GM12878 (cell line): ENCODE measurements at regions not wholly inside any gene's neighbourhood (a gene's known extent, or its start where the extent isn't known, plus 50 kb on each side); places are given as distances from the start of the nearest gene placed in this dataset.

Source experiments
- ATAC-seq: fragments of 200-7000 bp; cut with Tn5 transposase; 3 replicates; pipeline ENCODE4 v1.9.1; 2020; ENCODE audit warnings: mild to moderate bottlenecking, moderate library complexity
- BruUV-seq: library from RNA; stranded (reverse); fragments of 400-500 nt; replicated peaks from 2 replicates; lab custom pipeline; 2021; lab: Mats Ljungman, UMichigan
- CTCF ChIA-PET: fragments of 300-600 bp; sonication (Branson Sonifier 250); formaldehyde crosslinking; extraction: SDS; loops from one replicate; lab custom pipeline; 2021; ENCODE audit warnings: inconsistent platforms; lab: Yijun Ruan, JAX
- POLR2A ChIA-PET: fragments of 350-600 bp; formaldehyde crosslinking; extraction: SDS; loops from one replicate; lab custom pipeline; 2021; ENCODE audit warnings: inconsistent platforms; lab: Charles Lee
- RAD21 ChIA-PET: fragments of 300-600 bp; sonication (Branson Sonifier 250); formaldehyde crosslinking; loops from one replicate; lab custom pipeline; 2023; ENCODE audit warnings: antibody characterized with exemption; ENCODE audit not compliant: unreplicated experiment; lab: Charles Lee
- SMC1A ChIA-PET: fragments of 300-600 bp; sonication (Branson Sonifier 250); formaldehyde crosslinking; loops from one replicate; lab custom pipeline; 2023; ENCODE audit not compliant: unreplicated experiment, uncharacterized antibody; lab: Charles Lee
- DNase-seq: peaks from one replicate; pipeline ENCODE4 v3.0.0-alpha.2; 2011; ENCODE audit warnings: low read depth, low spot score
- FAIRE-seq: peaks from 3 replicates; lab custom pipeline; 2011; peaks lifted over from hg19 to GRCh38; lab: Jason Lieb, UNC
- H2AFZ ChIP-seq: 2 replicates; pipeline ENCODE4 v1.6.0; 2011; ENCODE audit warnings: low read depth, low read length, control low read depth; ENCODE audit not compliant: control insufficient read depth
- H3K27ac ChIP-seq: 2 replicates; pipeline ENCODE4 v1.5.1; 2011; ENCODE audit warnings: control low read depth; ENCODE audit not compliant: control insufficient read depth, insufficient read depth
- H3K27me3 ChIP-seq, 2 experiments: replicated peaks in 1 of 2; 2 replicates each; pipeline versions ENCODE4 v1.6.0 to v1.6.1; 2011; ENCODE audit warnings: low read length in 1 of 2; ENCODE audit not compliant: control insufficient read depth in 2 of 2, insufficient read depth in 2 of 2
- H3K36me3 ChIP-seq, 2 experiments: 2 replicates each; pipeline ENCODE4 v1.5.1; 2011; ENCODE audit warnings: low read length in 1 of 2; ENCODE audit not compliant: control insufficient read depth in 2 of 2, insufficient read depth in 2 of 2
- H3K4me1 ChIP-seq: 2 replicates; pipeline ENCODE4 v1.6.1; 2011; ENCODE audit warnings: mild to moderate bottlenecking, low read length, moderate library complexity, mixed read lengths; ENCODE audit not compliant: control insufficient read depth, insufficient read depth
- H3K4me2 ChIP-seq: 2 replicates; pipeline ENCODE4 v1.6.0; 2011; ENCODE audit warnings: control low read depth; ENCODE audit not compliant: control insufficient read depth, insufficient read depth
- H3K4me3 ChIP-seq: fragments of 200-600 bp; sonication (generic); 2 replicates; pipeline ENCODE4 v1.5.1; 2016
- H3K79me2 ChIP-seq: 2 replicates; pipeline ENCODE4 v1.6.0; 2011; ENCODE audit warnings: low read length; ENCODE audit not compliant: control insufficient read depth, insufficient read depth
- H3K9ac ChIP-seq: 2 replicates; pipeline ENCODE4 v1.8.0; 2011; ENCODE audit warnings: low read length, control low read depth, mixed read lengths; ENCODE audit not compliant: control insufficient read depth, insufficient read depth
- H3K9me3 ChIP-seq: replicated peaks from 3 replicates; pipeline ENCODE4 v1.5.1; 2011; ENCODE audit warnings: mild to moderate bottlenecking, low read length; ENCODE audit not compliant: control insufficient read depth, insufficient read depth
- H4K20me1 ChIP-seq: 2 replicates; pipeline ENCODE4 v1.6.0; 2011; ENCODE audit not compliant: control insufficient read depth, insufficient read depth
- ASH2L ChIP-seq: fragments of 300-600, 200-600 bp; sonication (generic); IDR thresholded peaks from 2 replicates; pipeline ENCODE4 v1.6.1; 2017; ENCODE audit warnings: low read depth, mild to moderate bottlenecking, borderline replicate concordance
- CBX5 ChIP-seq: sonication (generic); IDR thresholded peaks from 2 replicates; pipeline ENCODE4 v1.6.1; 2016; ENCODE audit warnings: low read depth, moderate library complexity, mild to moderate bottlenecking, inconsistent platforms
- FOXM1 ChIP-seq: IDR thresholded peaks from 2 replicates; pipeline ENCODE4 v1.6.1; 2012; ENCODE audit warnings: low read depth, mild to moderate bottlenecking, inconsistent platforms, low read length, moderate library complexity
- IKZF2 ChIP-seq, 2 experiments: fragments of 450-650 bp; IDR thresholded peaks; 2 replicates each; pipeline ENCODE4 v1.6.1; 2017; ENCODE audit warnings: mild to moderate bottlenecking in 2 of 2, moderate library complexity in 2 of 2
- IRF4 ChIP-seq: IDR thresholded peaks from 2 replicates; pipeline ENCODE4 v1.6.1; 2011; ENCODE audit warnings: low read depth, low read length
- JUNB ChIP-seq: IDR thresholded peaks from 2 replicates; pipeline ENCODE4 v1.6.1; 2016; ENCODE audit warnings: antibody characterized with exemption, mild to moderate bottlenecking
- MEF2A ChIP-seq: IDR thresholded peaks from 2 replicates; pipeline ENCODE4 v1.6.1; 2011; ENCODE audit warnings: low read depth, mild to moderate bottlenecking, low read length, moderate library complexity; ENCODE audit not compliant: insufficient read depth
- MLLT1 ChIP-seq: fragments of 450-650 bp; IDR thresholded peaks from 2 replicates; pipeline ENCODE4 v1.6.1; 2016; ENCODE audit warnings: mild to moderate bottlenecking
- NBN ChIP-seq: fragments of 450-650 bp; IDR thresholded peaks from 2 replicates; pipeline ENCODE4 v1.6.1; 2016
- PAX8 ChIP-seq: fragments of 450-650 bp; IDR thresholded peaks from 2 replicates; pipeline ENCODE4 v1.6.1; 2017; ENCODE audit warnings: mild to moderate bottlenecking, moderate library complexity
- POLR2AphosphoS5 ChIP-seq: IDR thresholded peaks from 2 replicates; pipeline ENCODE4 v1.6.1; 2011; ENCODE audit warnings: mild to moderate bottlenecking, low read length, inconsistent platforms
- RELA ChIP-seq: fragments of 450-650 bp; IDR thresholded peaks from 2 replicates; pipeline ENCODE4 v1.8.0; 2014; ENCODE audit warnings: borderline replicate concordance; ENCODE audit not compliant: partially characterized antibody
- SMAD5 ChIP-seq: IDR thresholded peaks from 2 replicates; pipeline ENCODE4 v1.6.1; 2016; ENCODE audit warnings: antibody characterized with exemption, low read depth
- SP1 ChIP-seq: IDR thresholded peaks from one replicate; pipeline ENCODE4 v1.6.1; 2011; ENCODE audit warnings: low read depth, low read length
- SPI1 ChIP-seq: IDR thresholded peaks from 2 replicates; pipeline ENCODE4 v1.6.1; 2011; ENCODE audit warnings: low read depth, mild to moderate bottlenecking, low read length, moderate library complexity, borderline replicate concordance; ENCODE audit not compliant: insufficient read depth
- TARDBP ChIP-seq: IDR thresholded peaks from 2 replicates; pipeline ENCODE4 v1.6.1; 2016; ENCODE audit warnings: borderline replicate concordance
- TCF3 ChIP-seq: IDR thresholded peaks from 2 replicates; pipeline ENCODE4 v1.6.1; 2012; ENCODE audit warnings: low read depth, mild to moderate bottlenecking, low read length, borderline replicate concordance; ENCODE audit not compliant: insufficient read depth
- WGBS: methylation state at CpG from one replicate; pipeline ENCODE4 v1.1.6; 2016; ENCODE audit warnings: low lambda C conversion rate; ENCODE audit not compliant: insufficient replicate concordance, insufficient coverage; ENCODE audit errors: missing lambda C conversion rate; 5-methylcytosine and 5-hydroxymethylcytosine counted together
- in situ Hi-C: fragments of 300-500 bp; cut with MboI; formaldehyde crosslinking; loops from 9 replicates; pipeline ENCODE4 v1.14.3; 2018; ENCODE audit warnings: mixed read lengths
- intact Hi-C: fragments of 100-400 bp; cut with micrococcal nuclease; formaldehyde crosslinking; loops from one replicate; pipeline ENCODE4 v1.14.2; 2022; ENCODE audit not compliant: unreplicated experiment
- TF ChIP-seq, protein P1 (sequence below): fragments of 450-650 bp; conservative IDR thresholded peaks from 2 replicates; pipeline ENCODE4 v1.6.1; 2017; ENCODE audit warnings: mild to moderate bottlenecking, moderate library complexity

DNA sequence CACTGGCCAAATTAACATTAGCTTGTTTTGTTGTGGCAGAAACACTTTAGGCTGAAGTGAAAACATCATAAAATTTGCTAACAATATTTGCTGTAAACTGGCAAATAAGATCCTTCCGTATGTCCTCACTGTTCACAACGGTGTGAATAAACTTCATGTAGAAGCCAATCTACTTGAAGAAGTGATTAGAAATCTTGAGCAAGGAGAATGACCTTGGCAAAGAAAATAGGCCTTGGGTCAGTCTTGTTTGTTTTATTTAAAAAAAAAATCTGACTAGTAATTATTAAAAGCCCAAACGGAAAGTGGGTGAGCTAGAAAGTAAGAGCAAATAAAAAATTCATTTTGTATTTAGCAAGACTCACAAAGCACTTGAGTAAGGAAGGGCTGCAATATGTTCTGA is 197.0 kb downstream of the CPS1 start:
- Histone ChIP-seq H3K27me3 (no peaks in the 10 kb centered on the region), H3K36me3 (no peaks in the 10 kb centered on the region), H3K79me2 (no peaks in the 10 kb centered on the region), H3K4me3 (no peak overlapping the region), H3K9me3 (no peaks in the 10 kb centered on the region), H2AFZ (no peak overlapping the region)
- 46% methylated on average over 3 of the region's 3 CpGs for WGBS
- ChIA-PET POLR2A (no interaction called here), SMC1A (no interaction called here)
- BruUV-seq = no TSS peak
- no peak for DNase-seq
- intact Hi-C loops = no loop called here
- TF ChIP-seq ASH2L = no peak
- no peak for TF ChIP-seq TARDBP
- TF ChIP-seq PAX8 = no peak
- TF ChIP-seq JUNB = no peak
- no peak for TF ChIP-seq IKZF2 (IDR thresholded peaks at IDR 0.05)
- TF ChIP-seq SP1 = no peak
- no peak for TF ChIP-seq RELA
- TF ChIP-seq SMAD5 = no peak
- no peak for TF ChIP-seq SPI1
- no peak for TF ChIP-seq TCF3
- no peak for TF ChIP-seq POLR2AphosphoS5
- TF ChIP-seq IRF4 = no peak
- no peak for TF ChIP-seq MEF2A
- TF ChIP-seq, protein P1, sequence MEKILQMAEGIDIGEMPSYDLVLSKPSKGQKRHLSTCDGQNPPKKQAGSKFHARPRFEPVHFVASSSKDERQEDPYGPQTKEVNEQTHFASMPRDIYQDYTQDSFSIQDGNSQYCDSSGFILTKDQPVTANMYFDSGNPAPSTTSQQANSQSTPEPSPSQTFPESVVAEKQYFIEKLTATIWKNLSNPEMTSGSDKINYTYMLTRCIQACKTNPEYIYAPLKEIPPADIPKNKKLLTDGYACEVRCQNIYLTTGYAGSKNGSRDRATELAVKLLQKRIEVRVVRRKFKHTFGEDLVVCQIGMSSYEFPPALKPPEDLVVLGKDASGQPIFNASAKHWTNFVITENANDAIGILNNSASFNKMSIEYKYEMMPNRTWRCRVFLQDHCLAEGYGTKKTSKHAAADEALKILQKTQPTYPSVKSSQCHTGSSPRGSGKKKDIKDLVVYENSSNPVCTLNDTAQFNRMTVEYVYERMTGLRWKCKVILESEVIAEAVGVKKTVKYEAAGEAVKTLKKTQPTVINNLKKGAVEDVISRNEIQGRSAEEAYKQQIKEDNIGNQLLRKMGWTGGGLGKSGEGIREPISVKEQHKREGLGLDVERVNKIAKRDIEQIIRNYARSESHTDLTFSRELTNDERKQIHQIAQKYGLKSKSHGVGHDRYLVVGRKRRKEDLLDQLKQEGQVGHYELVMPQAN = no peak
- TF ChIP-seq NBN = no peak
- TF ChIP-seq CBX5 = no peak
- no peak for TF ChIP-seq MLLT1
- TF ChIP-seq FOXM1 = no peak
- TF ChIP-seq, all 136 proteins: peak for 0
- CTCF ChIA-PET = no interaction called here
- Histone ChIP-seq H3K27ac (no peak overlapping the region), H3K4me2 (no peak overlapping the region), H4K20me1 (no peaks in the 10 kb centered on the region), H3K9ac (no peak overlapping the region), H3K4me1 (no peaks in the 10 kb centered on the region)
- RAD21 ChIA-PET = no interaction called here
- no peak for ATAC-seq
- in situ Hi-C loops = no loop called here
- no peak for FAIRE-seq
